ENCODE measurements at regions not wholly inside any gene's neighbourhood (a gene's known extent, or its start where the extent isn't known, plus 50 kb on each side); places are given as distances from the start of the nearest gene placed in this dataset.
"Not testable (repeated sequence)": the region's sequence is repeated elsewhere in the genome, so short reads cannot be mapped to it uniquely, and the experiment has no call there.

GRCh38 chr9:85880507-85880906, 60.4 kb upstream of the NAA35 start:
- not testable (repeated sequence) for TF ChIP-seq CTCF (IDR thresholded peaks at IDR 0.05; ENCODE audit: poor library complexity, severe bottlenecking); EP300 (conservative IDR thresholded peaks at IDR 0.05; ENCODE audit: poor library complexity, severe bottlenecking); REST (IDR thresholded peaks at IDR 0.05; ENCODE audit: borderline replicate concordance); MXI1 (conservative IDR thresholded peaks at IDR 0.05; ENCODE audit: poor library complexity, severe bottlenecking); EZH2 (IDR thresholded peaks at IDR 0.05; ENCODE audit: borderline replicate concordance, insufficient read depth, low read length, poor library complexity, severe bottlenecking); POLR2AphosphoS5 (IDR thresholded peaks at IDR 0.05); RAD21 (conservative IDR thresholded peaks at IDR 0.05); TAF1 (IDR thresholded peaks at IDR 0.05; ENCODE audit: low read depth)

Measured in neural cell (in vitro differentiated cells).